Immature natural killer cell (primary cell): ENCODE measurements at regions not wholly inside any gene's neighbourhood (a gene's known extent, or its start where the extent isn't known, plus 50 kb on each side); places are given as distances from the start of the nearest gene placed in this dataset.

ENCODE experiments used
- DNase-seq, 3 donors: peaks; one replicate each; pipeline ENCODE4 v3.0.0; 2022; ENCODE audit warnings: mixed read lengths in 1 of 3
- H3K27ac Mint-ChIP-seq, 6 donors: one replicate each; pipeline ENCODE4 v1.8.0; 2020; ENCODE audit warnings: mixed read lengths in 6 of 6, mild to moderate bottlenecking in 5 of 6, inconsistent platforms in 4 of 6, moderate library complexity in 3 of 6
- H3K27me3 Mint-ChIP-seq, 3 donors: one replicate each; pipeline ENCODE4 v1.8.0; 2020 to 2021; ENCODE audit warnings: low read depth in 3 of 3, mild to moderate bottlenecking in 3 of 3, mixed read lengths in 3 of 3, moderate library complexity in 3 of 3, inconsistent platforms in 1 of 3
- H3K36me3 Mint-ChIP-seq, 3 donors: one replicate each; pipeline ENCODE4 v1.8.0; 2020; ENCODE audit warnings: mixed read lengths in 3 of 3, inconsistent platforms in 2 of 3, mild to moderate bottlenecking in 2 of 3
- H3K4me1 Mint-ChIP-seq, 2 donors: one replicate each; pipeline ENCODE4 v1.8.0; 2020; ENCODE audit warnings: inconsistent platforms in 2 of 2, mild to moderate bottlenecking in 2 of 2, mixed read lengths in 2 of 2, moderate library complexity in 1 of 2
- H3K4me3 Mint-ChIP-seq, 5 donors: one replicate each; pipeline ENCODE4 v1.8.0; 2020; ENCODE audit warnings: mild to moderate bottlenecking in 5 of 5, mixed read lengths in 5 of 5, inconsistent platforms in 3 of 5, moderate library complexity in 3 of 5
- H3K9me3 Mint-ChIP-seq, 6 donors: one replicate each; pipeline ENCODE4 v1.8.0; 2020; ENCODE audit warnings: mild to moderate bottlenecking in 6 of 6, mixed read lengths in 6 of 6, inconsistent platforms in 4 of 6, moderate library complexity in 3 of 6

GRCh38 chr2:118227698-118228508 is 139.6 kb downstream of the INSIG2 start:
- H3K9me3 Mint-ChIP-seq = no peaks in the 10 kb centered on the region
- H3K27ac Mint-ChIP-seq = no peak overlapping the region
- no peaks in the 10 kb centered on the region for H3K36me3 Mint-ChIP-seq
- peaks cover 19 to 24% of the 10 kb centered on the region in 2 donors for H3K4me1 Mint-ChIP-seq
- no peak overlapping the region for H3K4me3 Mint-ChIP-seq
- no peak for DNase-seq
- H3K27me3 Mint-ChIP-seq = peaks cover 11 to 28% (median 23%) of the 10 kb centered on the region in 3 donors

DNA sequence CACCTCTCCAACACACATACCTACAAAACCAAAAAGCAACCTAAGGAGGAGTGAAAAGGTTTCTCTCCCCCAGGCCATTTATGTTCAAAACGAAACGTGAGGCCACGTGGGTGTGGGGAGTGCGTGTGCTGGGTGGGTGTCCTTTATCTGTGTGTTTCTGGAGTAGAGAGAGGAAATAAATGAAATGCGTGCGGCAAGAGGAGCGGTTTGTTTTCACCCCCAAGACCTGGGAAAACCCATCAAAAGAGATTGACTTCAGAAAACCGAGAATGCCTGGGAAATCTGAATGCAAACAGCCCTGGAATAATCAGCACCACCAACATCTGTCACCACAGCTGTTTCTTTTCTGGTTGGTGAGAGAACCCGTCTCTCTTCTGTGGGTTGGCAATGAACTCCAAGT is 137.4 kb downstream of the INSIG2 start:
- DNase-seq = no peak
- Mint-ChIP-seq H3K36me3 (no peaks in the 10 kb centered on the region), H3K4me3 (peak overlapping the region in 3 of 5 donors; percentile 77 to 87 (median 86)), H3K27me3 (peaks cover 21 to 37% (median 34%) of the 10 kb centered on the region in 3 donors), H3K4me1 (peaks cover 23 to 36% of the 10 kb centered on the region in 2 donors), H3K9me3 (no peaks in the 10 kb centered on the region), H3K27ac (peak overlapping the region in 2 of 6 donors; percentile 72 to 91)

DNA sequence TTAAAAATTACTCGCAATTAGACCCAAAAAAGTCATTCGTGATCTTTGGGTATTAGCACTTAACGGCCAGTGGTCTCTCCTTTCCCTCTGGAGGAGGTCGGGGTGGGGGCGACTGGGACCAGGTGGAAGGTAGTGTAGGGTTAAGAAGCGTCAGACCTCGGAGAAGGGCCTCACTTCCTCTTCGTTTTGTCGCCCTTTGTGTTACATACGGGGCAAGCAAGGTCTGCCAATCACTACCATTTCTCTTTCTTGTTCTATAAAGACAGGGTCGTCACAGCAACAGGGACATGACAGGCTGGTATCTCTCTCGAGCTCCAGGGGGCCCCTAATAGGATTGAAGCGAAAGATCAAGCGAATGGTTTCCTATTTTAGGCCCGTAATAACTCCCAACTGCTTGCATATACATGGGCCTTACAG is 136.6 kb downstream of the INSIG2 start:
- H3K4me1 Mint-ChIP-seq = peaks cover 23 to 36% of the 10 kb centered on the region in 2 donors
- H3K36me3 Mint-ChIP-seq = no peaks in the 10 kb centered on the region
- H3K27me3 Mint-ChIP-seq = peaks cover 21 to 42% (median 34%) of the 10 kb centered on the region in 3 donors
- DNase-seq = peak in 2 of 3 donors; percentile 4 to 15
- H3K27ac Mint-ChIP-seq = peak overlapping the region; percentile 56 to 91 (median 68)
- H3K4me3 Mint-ChIP-seq = peak overlapping the region; percentile 75 to 87 (median 86)
- no peaks in the 10 kb centered on the region for H3K9me3 Mint-ChIP-seq

- Mint-ChIP-seq H3K27ac (peak overlapping the region; percentile 72 to 91 (median 79)), H3K27me3 (peaks cover 21 to 45% (median 34%) of the 10 kb centered on the region in 3 donors), H3K4me3 (peak overlapping the region; percentile 85 to 97 (median 94)), H3K36me3 (no peaks in the 10 kb centered on the region), H3K4me1 (peaks cover 23 to 36% of the 10 kb centered on the region in 2 donors), H3K9me3 (no peaks in the 10 kb centered on the region)
- DNase-seq = peak; percentile 40 to 49 (median 46)
Measured at GRCh38 chr2:118223992-118224894, 136.0 kb downstream of the INSIG2 start.

DNA sequence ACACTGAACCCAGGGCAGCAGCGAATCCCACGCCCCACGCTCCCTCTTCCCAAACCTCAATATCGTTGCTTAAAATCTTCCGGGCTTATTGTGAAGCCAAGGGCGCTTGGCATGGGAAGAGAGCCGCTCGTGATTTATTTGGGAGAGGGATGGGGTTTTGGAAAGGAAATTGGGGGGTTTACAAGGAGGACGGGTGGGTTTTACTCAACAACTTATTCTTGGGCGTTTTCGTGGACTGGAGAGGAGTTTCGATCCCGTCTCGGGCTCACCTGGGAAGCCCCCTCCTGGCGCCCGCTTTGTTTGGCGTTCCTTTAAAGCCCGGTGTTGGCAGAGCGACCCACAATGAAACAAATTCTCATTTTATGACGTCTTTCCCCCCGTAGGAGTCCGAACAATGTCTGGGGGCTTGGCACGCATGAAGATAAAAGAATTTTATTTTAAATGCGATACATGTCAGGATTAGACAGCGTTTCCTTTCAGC is 135.3 kb downstream of the INSIG2 start:
- H3K27ac Mint-ChIP-seq = peak overlapping the region; percentile 55 to 83 (median 74)
- no peak for DNase-seq
- H3K36me3 Mint-ChIP-seq = no peaks in the 10 kb centered on the region
- H3K27me3 Mint-ChIP-seq = peaks cover 22 to 46% (median 33%) of the 10 kb centered on the region in 3 donors
- peaks cover 23 to 36% of the 10 kb centered on the region in 2 donors for H3K4me1 Mint-ChIP-seq
- no peaks in the 10 kb centered on the region for H3K9me3 Mint-ChIP-seq
- peak overlapping the region; percentile 85 to 97 (median 94) for H3K4me3 Mint-ChIP-seq

GRCh38 chr2:118222672-118223421 is 134.6 kb downstream of the INSIG2 start:
- H3K4me3 Mint-ChIP-seq = peak overlapping the region; percentile 85 to 97 (median 94)
- H3K9me3 Mint-ChIP-seq = no peaks in the 10 kb centered on the region
- peaks cover 22 to 47% (median 33%) of the 10 kb centered on the region in 3 donors for H3K27me3 Mint-ChIP-seq
- peak overlapping the region in 2 of 6 donors; percentile 72 to 82 for H3K27ac Mint-ChIP-seq
- peaks cover 23 to 36% of the 10 kb centered on the region in 2 donors for H3K4me1 Mint-ChIP-seq
- no peak for DNase-seq
- no peaks in the 10 kb centered on the region for H3K36me3 Mint-ChIP-seq

GRCh38 chr2:118222273-118222594 is 134.0 kb downstream of the INSIG2 start:
- Mint-ChIP-seq H3K4me3 (peak overlapping the region in 4 of 5 donors; percentile 19 to 97 (median 66)), H3K36me3 (no peaks in the 10 kb centered on the region), H3K9me3 (no peaks in the 10 kb centered on the region), H3K27ac (no peak overlapping the region), H3K4me1 (peaks cover 23 to 36% of the 10 kb centered on the region in 2 donors), H3K27me3 (peaks cover 22 to 47% (median 33%) of the 10 kb centered on the region in 3 donors)
- no peak for DNase-seq

GRCh38 chr2:118221536-118222272 is 133.4 kb downstream of the INSIG2 start:
- Mint-ChIP-seq H3K27me3 (peaks cover 22 to 46% (median 34%) of the 10 kb centered on the region in 3 donors), H3K4me3 (peak overlapping the region in 4 of 5 donors; percentile 19 to 37 (median 30)), H3K9me3 (no peaks in the 10 kb centered on the region), H3K36me3 (no peaks in the 10 kb centered on the region), H3K27ac (no peak overlapping the region), H3K4me1 (peaks cover 23 to 36% of the 10 kb centered on the region in 2 donors)
- peak; percentile 35 to 57 (median 49) for DNase-seq

- no peak overlapping the region for H3K4me3 Mint-ChIP-seq
- H3K36me3 Mint-ChIP-seq = no peaks in the 10 kb centered on the region
- H3K27ac Mint-ChIP-seq = no peak overlapping the region
- H3K27me3 Mint-ChIP-seq = peaks cover 20 to 41% (median 23%) of the 10 kb centered on the region in 3 donors
- H3K9me3 Mint-ChIP-seq = no peaks in the 10 kb centered on the region
- DNase-seq = no peak
- peaks cover 16 to 25% of the 10 kb centered on the region in 2 donors for H3K4me1 Mint-ChIP-seq
Measured at GRCh38 chr2:118219611-118220010, 131.3 kb downstream of the INSIG2 start.

- peaks cover 8 to 34% (median 10%) of the 10 kb centered on the region in 3 donors for H3K27me3 Mint-ChIP-seq
- H3K36me3 Mint-ChIP-seq = no peaks in the 10 kb centered on the region
- H3K4me1 Mint-ChIP-seq = no peaks in the 10 kb centered on the region
- no peak overlapping the region for H3K4me3 Mint-ChIP-seq
- H3K27ac Mint-ChIP-seq = no peak overlapping the region
- no peak for DNase-seq
- H3K9me3 Mint-ChIP-seq = no peaks in the 10 kb centered on the region
Measured at GRCh38 chr2:118216224-118216623, 128.0 kb downstream of the INSIG2 start.

- Mint-ChIP-seq H3K36me3 (no peaks in the 10 kb centered on the region), H3K27ac (no peak overlapping the region), H3K4me3 (no peak overlapping the region), H3K9me3 (no peaks in the 10 kb centered on the region), H3K27me3 (peaks cover 0 to 19% (median 6%) of the 10 kb centered on the region in 3 donors), H3K4me1 (no peaks in the 10 kb centered on the region)
- DNase-seq = no peak
Measured at GRCh38 chr2:118209727-118210126, 121.5 kb downstream of the INSIG2 start.

- H3K4me1 Mint-ChIP-seq = peaks cover 3 to 4% of the 10 kb centered on the region in 2 donors
- H3K27ac Mint-ChIP-seq = no peak overlapping the region
Measured at GRCh38 chr2:118207889-118208288, 119.6 kb downstream of the INSIG2 start.

More at GRCh38 chr2:118207889-118208288, 119.6 kb downstream of the INSIG2 start:
- Mint-ChIP-seq H3K4me3 (no peak overlapping the region), H3K36me3 (no peaks in the 10 kb centered on the region), H3K27me3 (peaks cover 0 to 17% (median 4%) of the 10 kb centered on the region in 3 donors), H3K9me3 (no peaks in the 10 kb centered on the region)
- DNase-seq = no peak
